ENCODE measurements at regions not wholly inside any gene's neighbourhood (a gene's known extent, or its start where the extent isn't known, plus 50 kb on each side); places are given as distances from the start of the nearest gene placed in this dataset.

GRCh38 chr12:77642246-77642645 lies 188.4 kb upstream of the NAV3 start:
- CTCF ChIA-PET = no interaction called here
- intact Hi-C loops (cut with micrococcal nuclease; ENCODE audit: unreplicated experiment) = no loop called here
- no peak overlapping the region for H3K27ac ChIP-seq
- POLR2A ChIA-PET (ENCODE audit: unreplicated experiment) = no interaction called here
- H3K36me3 ChIP-seq (ENCODE audit: low read depth) = no peaks in the 10 kb centered on the region
- H3K4me1 ChIP-seq (replicated peaks; ENCODE audit: insufficient read depth) = no peaks in the 10 kb centered on the region
- no peak for DNase-seq
- BruUV-seq (replicated peaks) = no TSS peak
- no peak overlapping the region for H3K4me3 ChIP-seq
- no peaks in the 10 kb centered on the region for H3F3A ChIP-seq (ENCODE audit: insufficient read depth, low read depth)
- no peaks in the 10 kb centered on the region for H3K9me3 ChIP-seq (ENCODE audit: insufficient read depth, low read depth)
- no peak overlapping the region for H2AFZ ChIP-seq
- H3K9me2 ChIP-seq (ENCODE audit: insufficient read depth) = no peaks in the 10 kb centered on the region
- H3K27me3 ChIP-seq (ENCODE audit: insufficient read depth, low read depth) = no peaks in the 10 kb centered on the region
- no peaks in the 10 kb centered on the region for H4K20me1 ChIP-seq (ENCODE audit: insufficient read depth)
- TF ChIP-seq EZH2 (IDR thresholded peaks at IDR 0.05; ENCODE audit: low read depth) (no peak), CTCF (conservative IDR thresholded peaks at IDR 0.05) (no peak)
- H3K79me2 ChIP-seq (ENCODE audit: low read depth) = no peaks in the 10 kb centered on the region
- no peak overlapping the region for H3K4me2 ChIP-seq

DNA sequence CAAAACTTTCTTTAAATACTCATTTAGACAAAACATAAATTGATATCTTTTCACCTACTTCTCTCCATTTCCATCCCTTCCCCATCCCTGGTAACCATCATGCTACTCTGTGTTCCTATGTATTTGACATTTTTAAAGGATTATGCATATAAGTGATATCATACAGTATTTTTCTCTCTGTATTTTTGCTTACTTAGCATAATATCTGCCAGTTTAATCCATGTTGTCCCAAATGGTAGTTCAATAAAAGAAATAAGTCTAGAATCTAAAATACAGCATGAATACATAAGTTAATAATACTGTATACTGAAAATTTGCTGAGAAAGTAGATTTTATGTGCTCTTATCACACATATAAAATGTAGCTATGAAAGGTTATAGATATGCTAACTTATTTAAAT lies 190.3 kb upstream of the NAV3 start:
- no TSS peak for BruUV-seq (replicated peaks)
- Histone ChIP-seq H3K9me2 (ENCODE audit: insufficient read depth) (no peaks in the 10 kb centered on the region), H4K20me1 (ENCODE audit: insufficient read depth) (no peaks in the 10 kb centered on the region), H3K4me2 (no peak overlapping the region), H3K4me1 (replicated peaks; ENCODE audit: insufficient read depth) (no peaks in the 10 kb centered on the region), H3K27me3 (ENCODE audit: insufficient read depth, low read depth) (no peaks in the 10 kb centered on the region), H3F3A (ENCODE audit: insufficient read depth, low read depth) (no peaks in the 10 kb centered on the region), H3K36me3 (ENCODE audit: low read depth) (no peaks in the 10 kb centered on the region), H3K4me3 (no peak overlapping the region), H3K27ac (no peak overlapping the region), H3K9me3 (ENCODE audit: insufficient read depth, low read depth) (no peaks in the 10 kb centered on the region), H2AFZ (no peak overlapping the region), H3K79me2 (ENCODE audit: low read depth) (no peaks in the 10 kb centered on the region)
- intact Hi-C loops (cut with micrococcal nuclease; ENCODE audit: unreplicated experiment) = no loop called here
- ChIA-PET CTCF (no interaction called here), POLR2A (ENCODE audit: unreplicated experiment) (no interaction called here)
- no peak for TF ChIP-seq EZH2 (IDR thresholded peaks at IDR 0.05; ENCODE audit: low read depth)
- DNase-seq = no peak

- H3F3A ChIP-seq (ENCODE audit: insufficient read depth, low read depth) = no peaks in the 10 kb centered on the region
- POLR2A ChIA-PET (ENCODE audit: unreplicated experiment) = no interaction called here
These were observed 199.8 kb upstream of the NAV3 start for GRCh38 chr12:77630790-77631445.

More at GRCh38 chr12:77630790-77631445, 199.8 kb upstream of the NAV3 start:
- TF ChIP-seq EZH2 (IDR thresholded peaks at IDR 0.05; ENCODE audit: low read depth) (no peak), CTCF (conservative IDR thresholded peaks at IDR 0.05) (no peak)
- intact Hi-C loops (cut with micrococcal nuclease; ENCODE audit: unreplicated experiment) = no loop called here
- H3K36me3 ChIP-seq (ENCODE audit: low read depth) = no peaks in the 10 kb centered on the region
- H3K9me2 ChIP-seq (ENCODE audit: insufficient read depth) = no peaks in the 10 kb centered on the region
- no peak overlapping the region for H2AFZ ChIP-seq
- no peak for DNase-seq
- no peak overlapping the region for H3K27ac ChIP-seq
- CTCF ChIA-PET = no interaction called here
- H3K79me2 ChIP-seq (ENCODE audit: low read depth) = no peaks in the 10 kb centered on the region
- no peaks in the 10 kb centered on the region for H3K4me1 ChIP-seq (replicated peaks; ENCODE audit: insufficient read depth)
- no peaks in the 10 kb centered on the region for H4K20me1 ChIP-seq (ENCODE audit: insufficient read depth)
- no TSS peak for BruUV-seq (replicated peaks)
- no peak overlapping the region for H3K4me2 ChIP-seq
- H3K27me3 ChIP-seq (ENCODE audit: insufficient read depth, low read depth) = no peaks in the 10 kb centered on the region
- H3K4me3 ChIP-seq = no peak overlapping the region
- H3K9me3 ChIP-seq (ENCODE audit: insufficient read depth, low read depth) = no peaks in the 10 kb centered on the region
